Mesendoderm (in vitro differentiated cells): ENCODE measurements at regions not wholly inside any gene's neighbourhood (a gene's known extent, or its start where the extent isn't known, plus 50 kb on each side); places are given as distances from the start of the nearest gene placed in this dataset.

Experiments used
- DNase-seq: peaks from one replicate; pipeline ENCODE4 v3.0.0; 2013
- H2AK5ac ChIP-seq: 2 replicates; pipeline ENCODE4 v1.6.1; 2013; ENCODE audit warnings: low read length, inconsistent platforms
- H2BK120ac ChIP-seq: 2 replicates; pipeline ENCODE4 v1.6.1; 2013; ENCODE audit warnings: low read depth, mild to moderate bottlenecking, low read length, moderate library complexity, mixed read lengths
- H2BK15ac ChIP-seq: replicated peaks from 2 replicates; pipeline ENCODE4 v1.6.1; 2013; ENCODE audit warnings: low read depth, mild to moderate bottlenecking, moderate library complexity
- H2BK5ac ChIP-seq: 2 replicates; pipeline ENCODE4 v1.6.1; 2013; ENCODE audit warnings: low read length, inconsistent platforms
- H3K18ac ChIP-seq: 2 replicates; pipeline ENCODE4 v1.6.1; 2013; ENCODE audit warnings: mild to moderate bottlenecking, low read length, mixed read lengths
- H3K23ac ChIP-seq: one replicate; pipeline ENCODE4 v1.6.1; 2013; ENCODE audit warnings: low read length
- H3K27ac ChIP-seq: 2 replicates; pipeline ENCODE4 v1.5.1; 2013; ENCODE audit warnings: low read depth, mild to moderate bottlenecking, inconsistent platforms, low read length, moderate library complexity
- H3K27me3 ChIP-seq: 2 replicates; pipeline ENCODE4 v1.6.1; 2013; ENCODE audit warnings: low read length, control low read depth, mild to moderate bottlenecking, inconsistent platforms; ENCODE audit not compliant: insufficient read depth, poor library complexity
- H3K36me3 ChIP-seq: 2 replicates; pipeline ENCODE4 v1.6.1; 2013; ENCODE audit warnings: low read length, inconsistent platforms; ENCODE audit not compliant: control insufficient read depth, insufficient read depth
- H3K4ac ChIP-seq: one replicate; pipeline ENCODE4 v1.6.1; 2013; ENCODE audit warnings: low read depth, mild to moderate bottlenecking, low read length, moderate library complexity
- H3K4me1 ChIP-seq: 2 replicates; pipeline ENCODE4 v1.6.1; 2013; ENCODE audit warnings: low read depth, low read length, inconsistent platforms; ENCODE audit not compliant: control insufficient read depth
- H3K4me2 ChIP-seq: 2 replicates; pipeline ENCODE4 v1.6.1; 2013; ENCODE audit warnings: low read length
- H3K4me3 ChIP-seq: 2 replicates; pipeline ENCODE4 v1.5.1; 2013; ENCODE audit warnings: mild to moderate bottlenecking, low read length
- H3K56ac ChIP-seq: one replicate; pipeline ENCODE4 v1.6.1; 2013; ENCODE audit warnings: low read length
- H3K79me1 ChIP-seq: 2 replicates; pipeline ENCODE4 v1.6.1; 2013; ENCODE audit warnings: low read length, inconsistent platforms
- H3K79me2 ChIP-seq: 2 replicates; pipeline ENCODE4 v1.6.1; 2013; ENCODE audit warnings: mild to moderate bottlenecking, low read length; ENCODE audit not compliant: control insufficient read depth, insufficient read depth
- H3K9ac ChIP-seq: 2 replicates; pipeline ENCODE4 v1.6.1; 2013; ENCODE audit warnings: low read length, inconsistent platforms
- H4K5ac ChIP-seq: one replicate; pipeline ENCODE4 v1.6.1; 2013; ENCODE audit warnings: low read length
- H4K8ac ChIP-seq: one replicate; pipeline ENCODE4 v1.6.1; 2013; ENCODE audit warnings: low read depth, mild to moderate bottlenecking, control low read depth, low read length, moderate library complexity
- WGBS: extraction: QIAGEN DNeasy Blood & Tissue Kit; methylation state at CpG from one replicate; pipeline ENCODE4 v1.1.7; 2013; ENCODE audit warnings: low lambda C conversion rate, missing lambda C conversion rate; ENCODE audit not compliant: insufficient coverage; ENCODE audit errors: extremely low coverage; 5-methylcytosine and 5-hydroxymethylcytosine counted together

DNA sequence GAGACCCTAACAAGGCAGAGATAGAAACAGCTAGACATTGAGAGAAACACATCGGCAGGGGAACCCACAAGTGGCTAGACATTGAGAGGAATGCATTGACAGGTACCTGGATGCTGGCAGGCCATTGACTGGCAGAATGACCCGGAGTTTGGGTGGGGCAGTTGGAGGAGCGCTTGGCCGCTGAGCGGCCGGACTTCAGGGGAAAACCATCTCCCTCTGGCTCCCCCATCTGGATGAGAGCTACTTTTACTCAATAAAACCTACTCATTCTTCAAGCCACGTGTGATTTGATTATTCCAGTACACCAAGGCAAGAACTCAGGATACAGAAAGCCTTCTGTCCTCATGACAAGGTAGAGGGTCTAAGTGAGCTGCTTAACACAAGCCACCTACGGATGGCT, 473.4 kb downstream of the SLITRK5 start:
- H3K56ac ChIP-seq: no peak overlapping the region
- no peak overlapping the region for H3K4me2 ChIP-seq
- H3K18ac ChIP-seq: no peak overlapping the region
- no peak overlapping the region for H2BK5ac ChIP-seq
- H4K8ac ChIP-seq: no peak overlapping the region
- no peak overlapping the region for H3K23ac ChIP-seq
- H3K27me3 ChIP-seq: no peaks in the 10 kb centered on the region
- no peak for DNase-seq
- no peak overlapping the region for H2BK15ac ChIP-seq
- H3K79me2 ChIP-seq: no peaks in the 10 kb centered on the region
- WGBS: no CpG with 5 or more reads among the region's 8 CpGs
- no peaks in the 10 kb centered on the region for H3K4me1 ChIP-seq
- no peak overlapping the region for H2AK5ac ChIP-seq
- no peak overlapping the region for H4K5ac ChIP-seq
- no peak overlapping the region for H3K4me3 ChIP-seq
- no peak overlapping the region for H3K9ac ChIP-seq
- no peak overlapping the region for H3K27ac ChIP-seq
- H3K4ac ChIP-seq: no peak overlapping the region
- H2BK120ac ChIP-seq: no peak overlapping the region
- no peaks in the 10 kb centered on the region for H3K79me1 ChIP-seq
- no peaks in the 10 kb centered on the region for H3K36me3 ChIP-seq

DNA sequence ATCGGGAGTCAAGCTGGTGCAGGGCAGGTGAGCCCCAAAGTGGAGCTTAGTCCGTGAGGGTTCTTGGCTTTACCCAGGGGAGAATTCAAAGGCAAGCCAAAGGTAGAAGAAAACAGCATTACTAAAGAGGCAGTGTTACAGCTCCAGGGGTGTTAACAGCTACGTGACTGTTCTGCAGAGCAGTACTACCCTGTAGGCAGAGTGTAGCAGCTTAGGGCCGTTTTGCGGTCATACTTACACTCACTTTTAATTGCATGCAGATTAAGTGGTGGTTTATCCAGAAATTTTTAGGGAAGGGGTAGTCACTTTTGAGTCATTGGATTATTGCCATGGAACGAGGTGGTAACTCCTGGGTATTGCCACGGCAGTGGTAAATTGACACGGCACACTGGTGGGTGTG, 482.2 kb downstream of the SLITRK5 start:
- Histone ChIP-seq H3K9ac (no peak overlapping the region), H2BK120ac (no peak overlapping the region), H3K18ac (no peak overlapping the region), H3K56ac (no peak overlapping the region), H2BK5ac (no peak overlapping the region), H3K4me3 (no peak overlapping the region), H3K36me3 (no peaks in the 10 kb centered on the region), H3K79me2 (no peaks in the 10 kb centered on the region), H4K8ac (no peak overlapping the region), H3K4me1 (no peaks in the 10 kb centered on the region), H3K4me2 (no peak overlapping the region), H3K4ac (no peak overlapping the region), H4K5ac (no peak overlapping the region), H3K79me1 (no peaks in the 10 kb centered on the region), H3K27ac (no peak overlapping the region), H3K23ac (no peak overlapping the region), H3K27me3 (no peaks in the 10 kb centered on the region), H2BK15ac (no peak overlapping the region), H2AK5ac (no peak overlapping the region)
- WGBS: no CpG with 5 or more reads among the region's 8 CpGs
- DNase-seq: no peak

DNA sequence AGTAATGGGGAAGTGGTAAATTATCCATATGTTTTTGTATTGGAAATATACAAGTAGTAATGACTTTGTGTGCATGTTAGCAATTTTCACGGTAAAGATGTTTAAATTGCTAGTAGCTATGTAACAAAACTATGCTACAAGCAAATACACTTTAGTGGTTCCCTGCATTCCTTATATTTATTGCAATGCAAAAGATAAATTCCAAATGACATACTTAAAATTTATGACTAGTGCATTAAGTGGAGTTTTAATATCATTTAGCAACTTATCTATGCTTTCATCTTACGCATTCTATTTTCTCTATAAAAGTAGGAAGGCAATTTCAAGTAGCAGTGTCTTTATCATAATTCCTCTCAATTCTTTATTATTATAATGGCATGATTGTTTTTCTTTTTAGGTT, 482.8 kb downstream of the SLITRK5 start:
- Histone ChIP-seq H3K4me2 (no peak overlapping the region), H3K23ac (no peak overlapping the region), H3K79me2 (no peaks in the 10 kb centered on the region), H3K18ac (no peak overlapping the region), H3K56ac (no peak overlapping the region), H3K27me3 (no peaks in the 10 kb centered on the region), H4K8ac (no peak overlapping the region), H3K9ac (no peak overlapping the region), H2BK15ac (no peak overlapping the region), H3K27ac (no peak overlapping the region), H4K5ac (no peak overlapping the region), H2BK5ac (no peak overlapping the region), H3K4me3 (no peak overlapping the region), H3K4ac (no peak overlapping the region), H3K79me1 (no peaks in the 10 kb centered on the region), H2BK120ac (no peak overlapping the region), H2AK5ac (no peak overlapping the region), H3K4me1 (no peaks in the 10 kb centered on the region), H3K36me3 (no peaks in the 10 kb centered on the region)
- WGBS: no CpG with 5 or more reads among the region's 2 CpGs
- DNase-seq: no peak

DNA sequence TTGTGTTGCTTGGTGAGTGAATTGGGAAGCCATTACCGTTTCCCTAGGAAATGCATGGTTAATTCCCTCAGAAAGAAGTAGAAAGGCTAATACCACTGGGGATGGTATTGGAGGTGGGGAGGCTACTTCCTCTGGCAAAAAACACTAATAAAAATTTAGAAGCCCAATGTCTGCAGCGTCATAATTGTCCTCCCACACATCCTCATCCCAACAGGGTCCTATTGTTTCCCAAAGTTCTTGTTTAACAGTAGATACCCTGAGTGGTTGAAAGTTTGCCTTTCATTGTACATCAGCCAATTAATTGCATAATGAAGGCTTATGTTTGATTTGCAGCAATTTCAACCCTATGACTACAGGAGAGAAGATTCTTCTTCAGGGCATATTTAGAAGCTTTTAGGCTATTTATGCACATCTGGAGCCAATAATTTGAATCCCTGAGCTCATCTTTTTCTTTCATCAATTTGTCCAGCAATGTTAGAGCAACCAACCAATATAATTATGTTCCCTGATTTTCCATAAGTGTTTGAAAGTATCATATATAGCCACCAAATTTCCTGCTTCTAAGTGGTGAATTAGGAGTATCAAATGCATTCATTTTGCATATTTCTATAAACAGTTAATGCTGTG, 491.0 kb downstream of the SLITRK5 start:
- no peaks in the 10 kb centered on the region for H3K79me2 ChIP-seq
- no peak overlapping the region for H3K4me2 ChIP-seq
- H4K5ac ChIP-seq: no peak overlapping the region
- H3K9ac ChIP-seq: no peak overlapping the region
- no peak overlapping the region for H3K27ac ChIP-seq
- no peak overlapping the region for H3K4me3 ChIP-seq
- H3K18ac ChIP-seq: no peak overlapping the region
- H2BK15ac ChIP-seq: no peak overlapping the region
- H2AK5ac ChIP-seq: no peak overlapping the region
- no peak overlapping the region for H3K23ac ChIP-seq
- DNase-seq: no peak
- no peaks in the 10 kb centered on the region for H3K27me3 ChIP-seq
- H3K4ac ChIP-seq: no peak overlapping the region
- H2BK120ac ChIP-seq: no peak overlapping the region
- no peak overlapping the region for H2BK5ac ChIP-seq
- no peak overlapping the region for H4K8ac ChIP-seq
- no peaks in the 10 kb centered on the region for H3K36me3 ChIP-seq
- no peaks in the 10 kb centered on the region for H3K79me1 ChIP-seq
- WGBS: no CpG with 5 or more reads among the region's 2 CpGs
- H3K56ac ChIP-seq: no peak overlapping the region
- no peaks in the 10 kb centered on the region for H3K4me1 ChIP-seq

DNA sequence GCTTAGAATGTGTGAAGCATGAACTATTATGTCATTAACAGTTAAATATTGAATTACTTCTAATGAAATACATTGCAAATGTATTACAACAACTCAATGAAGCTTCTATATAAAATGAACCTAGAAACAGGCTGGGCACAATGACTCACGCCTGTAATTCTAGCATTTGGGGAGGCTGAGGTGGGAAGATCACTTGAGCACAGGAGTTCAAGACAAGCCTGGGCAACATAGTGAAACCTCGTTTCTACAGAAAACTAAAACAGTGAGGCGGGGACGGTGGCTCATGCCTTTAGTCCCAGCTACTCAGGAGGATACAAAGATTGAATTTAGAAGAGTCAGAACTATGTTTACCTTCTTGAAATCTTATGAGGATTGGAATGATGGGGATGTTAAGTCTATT, 505.1 kb downstream of the SLITRK5 start:
- Histone ChIP-seq H2BK5ac (no peak overlapping the region), H2AK5ac (no peak overlapping the region), H3K4me2 (no peak overlapping the region), H3K79me1 (no peaks in the 10 kb centered on the region), H3K18ac (no peak overlapping the region), H3K79me2 (no peaks in the 10 kb centered on the region), H3K9ac (no peak overlapping the region), H3K4me1 (no peaks in the 10 kb centered on the region), H3K4ac (no peak overlapping the region), H3K4me3 (no peak overlapping the region), H4K5ac (no peak overlapping the region), H3K27ac (no peak overlapping the region), H3K23ac (no peak overlapping the region), H4K8ac (no peak overlapping the region), H3K27me3 (no peaks in the 10 kb centered on the region), H2BK15ac (no peak overlapping the region), H2BK120ac (no peak overlapping the region), H3K36me3 (no peaks in the 10 kb centered on the region), H3K56ac (no peak overlapping the region)
- no peak for DNase-seq
- no CpG with 5 or more reads among the region's 4 CpGs for WGBS

DNA sequence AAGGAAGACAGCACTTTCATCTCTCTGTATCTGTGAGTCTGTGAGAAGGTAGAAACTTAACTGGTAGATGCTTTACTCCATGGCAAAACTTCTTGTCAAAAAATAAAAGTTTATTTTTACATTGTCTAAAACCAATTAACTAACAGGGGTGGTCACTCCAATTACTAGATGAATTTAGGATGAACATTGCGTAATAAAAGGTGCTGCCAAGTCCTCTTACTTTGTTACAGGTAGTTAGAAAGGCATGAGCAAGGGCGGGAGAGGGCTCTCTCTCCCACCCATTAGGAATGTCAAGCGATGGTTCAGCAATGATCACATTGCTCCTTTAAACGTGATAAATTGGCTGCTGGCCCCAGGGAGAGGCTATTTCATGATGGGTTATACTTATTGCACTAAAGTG, 512.3 kb downstream of the SLITRK5 start:
- no peaks in the 10 kb centered on the region for H3K79me1 ChIP-seq
- no peak overlapping the region for H2BK5ac ChIP-seq
- H3K18ac ChIP-seq: no peak overlapping the region
- no peaks in the 10 kb centered on the region for H3K4me1 ChIP-seq
- no peak overlapping the region for H3K56ac ChIP-seq
- no peak overlapping the region for H3K4me3 ChIP-seq
- no peak overlapping the region for H3K9ac ChIP-seq
- no peak overlapping the region for H2BK15ac ChIP-seq
- no peak overlapping the region for H3K27ac ChIP-seq
- H3K79me2 ChIP-seq: no peaks in the 10 kb centered on the region
- no peak overlapping the region for H2BK120ac ChIP-seq
- no peak overlapping the region for H2AK5ac ChIP-seq
- no peaks in the 10 kb centered on the region for H3K36me3 ChIP-seq
- no peaks in the 10 kb centered on the region for H3K27me3 ChIP-seq
- no peak overlapping the region for H3K4ac ChIP-seq
- H4K5ac ChIP-seq: no peak overlapping the region
- no peak overlapping the region for H4K8ac ChIP-seq
- no CpG with 5 or more reads among the region's 4 CpGs for whole genome bisulfite sequencing
- H3K23ac ChIP-seq: no peak overlapping the region
- DNase-seq: no peak
- no peak overlapping the region for H3K4me2 ChIP-seq
